ENCODE measurements at regions not wholly inside any gene's neighbourhood (a gene's known extent, or its start where the extent isn't known, plus 50 kb on each side); places are given as distances from the start of the nearest gene placed in this dataset.

- H3K27me3 ChIP-seq (ENCODE audit: insufficient read depth, poor library complexity, severe bottlenecking): no peaks in the 10 kb centered on the region
- H3K9me3 ChIP-seq (ENCODE audit: severe bottlenecking): no peaks in the 10 kb centered on the region
- ATAC-seq (ENCODE audit: low read depth): no peak
Observed at GRCh38 chr12:126396536-126396935, 1331.3 kb downstream of the AACS start.

GRCh38 chr12:126397071-126397581, 1331.9 kb downstream of the AACS start:
- peak; percentile 70 for ATAC-seq (ENCODE audit: low read depth)
- no peak for DNase-seq (ENCODE audit: low spot score)
- peak overlapping the region; percentile 44 for H3K27ac ChIP-seq (ENCODE audit: poor library complexity, severe bottlenecking)

More at GRCh38 chr12:126396536-126396935, 1331.3 kb downstream of the AACS start:
- Histone ChIP-seq H3K27ac (ENCODE audit: poor library complexity, severe bottlenecking) (peak overlapping the region; percentile 44), H3K4me1 (ENCODE audit: insufficient read depth, poor library complexity, severe bottlenecking) (peaks cover 10% of the 10 kb centered on the region), H3K4me3 (ENCODE audit: severe bottlenecking) (no peak overlapping the region), H3K36me3 (ENCODE audit: low read depth) (no peaks in the 10 kb centered on the region)
- DNase-seq (ENCODE audit: low spot score): no peak
- TF ChIP-seq, protein P1, sequence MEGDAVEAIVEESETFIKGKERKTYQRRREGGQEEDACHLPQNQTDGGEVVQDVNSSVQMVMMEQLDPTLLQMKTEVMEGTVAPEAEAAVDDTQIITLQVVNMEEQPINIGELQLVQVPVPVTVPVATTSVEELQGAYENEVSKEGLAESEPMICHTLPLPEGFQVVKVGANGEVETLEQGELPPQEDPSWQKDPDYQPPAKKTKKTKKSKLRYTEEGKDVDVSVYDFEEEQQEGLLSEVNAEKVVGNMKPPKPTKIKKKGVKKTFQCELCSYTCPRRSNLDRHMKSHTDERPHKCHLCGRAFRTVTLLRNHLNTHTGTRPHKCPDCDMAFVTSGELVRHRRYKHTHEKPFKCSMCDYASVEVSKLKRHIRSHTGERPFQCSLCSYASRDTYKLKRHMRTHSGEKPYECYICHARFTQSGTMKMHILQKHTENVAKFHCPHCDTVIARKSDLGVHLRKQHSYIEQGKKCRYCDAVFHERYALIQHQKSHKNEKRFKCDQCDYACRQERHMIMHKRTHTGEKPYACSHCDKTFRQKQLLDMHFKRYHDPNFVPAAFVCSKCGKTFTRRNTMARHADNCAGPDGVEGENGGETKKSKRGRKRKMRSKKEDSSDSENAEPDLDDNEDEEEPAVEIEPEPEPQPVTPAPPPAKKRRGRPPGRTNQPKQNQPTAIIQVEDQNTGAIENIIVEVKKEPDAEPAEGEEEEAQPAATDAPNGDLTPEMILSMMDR (IDR thresholded peaks at IDR 0.05; ENCODE audit: poor library complexity, severe bottlenecking): no peak

GRCh38 chr12:126397660-126398059, 1332.4 kb downstream of the AACS start:
- Histone ChIP-seq H3K27ac (ENCODE audit: poor library complexity, severe bottlenecking) (peak overlapping the region; percentile 44), H3K27me3 (ENCODE audit: insufficient read depth, poor library complexity, severe bottlenecking) (no peaks in the 10 kb centered on the region), H3K9me3 (ENCODE audit: severe bottlenecking) (no peaks in the 10 kb centered on the region), H3K36me3 (ENCODE audit: low read depth) (no peaks in the 10 kb centered on the region), H3K4me1 (ENCODE audit: insufficient read depth, poor library complexity, severe bottlenecking) (peaks cover 16% of the 10 kb centered on the region), H3K4me3 (ENCODE audit: severe bottlenecking) (no peak overlapping the region)
- TF ChIP-seq, protein P1 (IDR thresholded peaks at IDR 0.05; ENCODE audit: poor library complexity, severe bottlenecking): no peak
- DNase-seq (ENCODE audit: low spot score) (no peak), ATAC-seq (ENCODE audit: low read depth) (no peak)

More at GRCh38 chr12:126397071-126397581, 1331.9 kb downstream of the AACS start:
- no peaks in the 10 kb centered on the region for H3K36me3 ChIP-seq (ENCODE audit: low read depth)
- TF ChIP-seq, protein P1 (IDR thresholded peaks at IDR 0.05; ENCODE audit: poor library complexity, severe bottlenecking): no peak
- H3K27me3 ChIP-seq (ENCODE audit: insufficient read depth, poor library complexity, severe bottlenecking): no peaks in the 10 kb centered on the region
- H3K9me3 ChIP-seq (ENCODE audit: severe bottlenecking): no peaks in the 10 kb centered on the region
- H3K4me3 ChIP-seq (ENCODE audit: severe bottlenecking): no peak overlapping the region
- H3K4me1 ChIP-seq (ENCODE audit: insufficient read depth, poor library complexity, severe bottlenecking): peaks cover 11% of the 10 kb centered on the region

GRCh38 chr12:126400831-126401230, 1335.6 kb downstream of the AACS start:
- ATAC-seq (ENCODE audit: low read depth): no peak
- peaks cover 37% of the 10 kb centered on the region for H3K4me1 ChIP-seq (ENCODE audit: insufficient read depth, poor library complexity, severe bottlenecking)
- DNase-seq (ENCODE audit: low spot score): no peak
- no peaks in the 10 kb centered on the region for H3K27me3 ChIP-seq (ENCODE audit: insufficient read depth, poor library complexity, severe bottlenecking)
- peak overlapping the region; percentile 100 for H3K27ac ChIP-seq (ENCODE audit: poor library complexity, severe bottlenecking)
- TF ChIP-seq, protein P1 (IDR thresholded peaks at IDR 0.05; ENCODE audit: poor library complexity, severe bottlenecking): no peak
- no peaks in the 10 kb centered on the region for H3K9me3 ChIP-seq (ENCODE audit: severe bottlenecking)
- no peak overlapping the region for H3K4me3 ChIP-seq (ENCODE audit: severe bottlenecking)
- no peaks in the 10 kb centered on the region for H3K36me3 ChIP-seq (ENCODE audit: low read depth)

DNA sequence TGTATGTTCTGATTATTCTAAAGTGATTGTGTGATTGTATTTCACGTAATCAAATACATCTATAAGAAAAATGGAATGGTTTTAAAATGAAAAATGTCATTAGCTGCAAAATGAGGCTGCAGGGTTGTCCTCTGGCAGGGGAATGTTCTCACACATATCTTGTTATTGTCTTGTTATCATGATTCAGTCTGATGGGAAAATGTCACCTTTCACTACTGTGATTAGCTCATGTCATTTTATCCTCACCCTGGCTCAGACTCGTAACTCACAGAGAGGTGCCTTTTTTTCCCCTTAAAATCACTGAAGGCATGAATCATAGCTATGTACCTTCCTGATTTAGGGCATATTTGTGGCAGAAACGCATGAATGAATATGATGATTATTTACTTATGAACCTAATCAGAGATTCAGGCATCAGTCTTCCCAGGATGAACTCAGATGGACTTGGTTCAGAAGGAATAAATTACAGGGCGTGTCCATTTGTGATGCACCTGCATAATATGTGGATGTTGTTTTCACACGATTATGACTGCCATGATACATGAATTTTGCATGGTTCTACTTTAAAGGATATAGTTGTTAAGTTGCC, 1339.2 kb downstream of the AACS start:
- Histone ChIP-seq H3K27me3 (ENCODE audit: insufficient read depth, poor library complexity, severe bottlenecking) (no peaks in the 10 kb centered on the region), H3K9me3 (ENCODE audit: severe bottlenecking) (no peaks in the 10 kb centered on the region), H3K4me3 (ENCODE audit: severe bottlenecking) (no peak overlapping the region), H3K4me1 (ENCODE audit: insufficient read depth, poor library complexity, severe bottlenecking) (peaks cover 27% of the 10 kb centered on the region), H3K36me3 (ENCODE audit: low read depth) (no peaks in the 10 kb centered on the region), H3K27ac (ENCODE audit: poor library complexity, severe bottlenecking) (peak overlapping the region; percentile 100)
- TF ChIP-seq, protein P1 (IDR thresholded peaks at IDR 0.05; ENCODE audit: poor library complexity, severe bottlenecking): no peak
- ATAC-seq (ENCODE audit: low read depth): peak; percentile 51
- no peak for DNase-seq (ENCODE audit: low spot score)
